B cell (primary cell): ENCODE measurements at regions not wholly inside any gene's neighbourhood (a gene's known extent, or its start where the extent isn't known, plus 50 kb on each side); places are given as distances from the start of the nearest gene placed in this dataset.

Source experiments
- ATAC-seq: fragments of 200-7000 bp; cut with Tn5 transposase; one replicate; pipeline ENCODE4 v1.10.0; 2021; ENCODE audit warnings: low read depth, mild to moderate bottlenecking, moderate number of reproducible peaks, moderate library complexity
- CTCF ChIA-PET: fragments of 350-600 bp; sonication (Branson Sonifier 250); formaldehyde crosslinking; loops from one replicate; lab custom pipeline; 2021; ENCODE audit warnings: antibody characterized with exemption, inconsistent platforms; lab: Charles Lee
- POLR2A ChIA-PET: fragments of 350-600 bp; sonication (Branson Sonifier 250); formaldehyde crosslinking; loops from one replicate; lab custom pipeline; 2021; ENCODE audit warnings: antibody characterized with exemption; lab: Charles Lee
- DNase-seq: peaks from one replicate; pipeline ENCODE4 v3.0.0; 2013
- H2AFZ ChIP-seq: 2 replicates; pipeline ENCODE4 v1.6.1; 2012; ENCODE audit warnings: mild to moderate bottlenecking, low read depth, low read length; ENCODE audit not compliant: insufficient read depth, poor library complexity, severe bottlenecking
- H3K27ac ChIP-seq, 2 donors: 1 replicate in 1 of 2; 2 replicates in 1 of 2; pipeline ENCODE4 v1.5.1; 2012 to 2013; ENCODE audit warnings: low read length in 2 of 2, mild to moderate bottlenecking in 2 of 2, moderate library complexity in 1 of 2
- H3K27me3 ChIP-seq, 4 experiments: fragments of 200-600 bp in 1 of 4; sonication (generic) in 1 of 4; replicated peaks in 1 of 4; 1 replicate in 2 of 4; 2 replicates in 2 of 4; pipeline versions ENCODE4 v1.6.1 to v1.7.0; 2013 to 2016; ENCODE audit warnings: low read length in 3 of 4, mild to moderate bottlenecking in 2 of 4, mixed read lengths in 1 of 4, moderate library complexity in 1 of 4; ENCODE audit not compliant: insufficient read depth in 4 of 4, control insufficient read depth in 3 of 4; ENCODE audit errors: control extremely low read depth in 1 of 4
- H3K36me3 ChIP-seq, 2 experiments: replicated peaks in 1 of 2; 1 replicate in 1 of 2; 2 replicates in 1 of 2; pipeline versions ENCODE4 v1.6.1 to v1.7.1; 2013; ENCODE audit warnings: low read length in 1 of 2; ENCODE audit not compliant: insufficient read depth in 2 of 2, control insufficient read depth in 1 of 2; ENCODE audit errors: control extremely low read depth in 1 of 2, extremely low read depth in 1 of 2
- H3K4me1 ChIP-seq, 2 donors: fragments of 200-600 bp in 1 of 2; sonication (generic) in 1 of 2; 1 replicate in 1 of 2; 2 replicates in 1 of 2; pipeline versions ENCODE4 v1.5.1 to v1.6.1; 2013 to 2017; ENCODE audit warnings: low read length in 2 of 2; ENCODE audit not compliant: control insufficient read depth in 2 of 2, insufficient read depth in 2 of 2
- H3K4me2 ChIP-seq: replicated peaks from 2 replicates; pipeline ENCODE3; 2012; ENCODE audit warnings: mild to moderate bottlenecking, low read depth, low read length; ENCODE audit not compliant: poor library complexity, severe bottlenecking
- H3K4me3 ChIP-seq, 5 experiments: fragments of 200-600 bp in 1 of 5; sonication (generic) in 1 of 5; 1 replicate in 3 of 5; 2 replicates in 2 of 5; pipeline versions ENCODE4 v1.5.1 to v1.7.0; 2011 to 2016; ENCODE audit warnings: low read length in 4 of 5, mild to moderate bottlenecking in 4 of 5, low read depth in 2 of 5, control low read depth in 1 of 5, moderate library complexity in 1 of 5; ENCODE audit not compliant: insufficient read depth in 1 of 5; ENCODE audit errors: control extremely low read depth in 1 of 5, extremely low read depth in 1 of 5
- H3K79me2 ChIP-seq: fragments of 200-600 bp; sonication (generic); one replicate; pipeline ENCODE4 v1.6.0; 2016; ENCODE audit warnings: low read length; ENCODE audit not compliant: control insufficient read depth, insufficient read depth
- H3K9ac ChIP-seq: fragments of 200-600 bp; sonication (generic); 2 replicates; pipeline ENCODE4 v1.6.1; 2017; ENCODE audit warnings: mild to moderate bottlenecking, low read length, moderate library complexity
- H3K9me3 ChIP-seq, 3 donors: one replicate each; pipeline versions ENCODE4 v1.6.1 to v1.7.1; 2013; ENCODE audit warnings: low read length in 2 of 3; ENCODE audit not compliant: control insufficient read depth in 2 of 3, insufficient read depth in 1 of 3; ENCODE audit errors: control extremely low read depth in 1 of 3
- H4K20me1 ChIP-seq: 2 replicates; pipeline ENCODE4 v1.6.0; 2012; ENCODE audit warnings: mild to moderate bottlenecking, low read length; ENCODE audit not compliant: insufficient read depth, control insufficient read depth, poor library complexity, severe bottlenecking
- H3K27ac Mint-ChIP-seq: one replicate; pipeline ENCODE4 v1.8.0; 2021; ENCODE audit warnings: mixed read lengths
- H3K27me3 Mint-ChIP-seq: one replicate; pipeline ENCODE4 v1.8.0; 2021; ENCODE audit warnings: mixed read lengths
- H3K4me1 Mint-ChIP-seq: one replicate; pipeline ENCODE4 v1.8.0; 2021; ENCODE audit warnings: mixed read lengths
- H3K4me3 Mint-ChIP-seq: one replicate; pipeline ENCODE4 v1.8.0; 2021; ENCODE audit warnings: mixed read lengths
- H3K9me3 Mint-ChIP-seq: one replicate; pipeline ENCODE4 v1.8.0; 2022; ENCODE audit warnings: mixed read lengths; ENCODE audit not compliant: insufficient read depth
- EZH2 ChIP-seq: IDR thresholded peaks from 2 replicates; pipeline ENCODE4 v1.6.1; 2012; ENCODE audit warnings: borderline replicate concordance, low read depth, mild to moderate bottlenecking, moderate library complexity, low read length; ENCODE audit not compliant: insufficient read depth, poor library complexity, severe bottlenecking
- WGBS: methylation state at CpG from one replicate; pipeline ENCODE4 v1.1.5; 2013; ENCODE audit warnings: missing lambda C conversion rate; ENCODE audit not compliant: insufficient coverage; 5-methylcytosine and 5-hydroxymethylcytosine counted together
- intact Hi-C: fragments of 100-400 bp; cut with micrococcal nuclease; formaldehyde crosslinking; loops from one replicate; pipeline ENCODE4 v1.10.0; 2022
- TF ChIP-seq, protein P1 (sequence below): fragments of 200-600 bp; IDR thresholded peaks from one replicate; pipeline ENCODE4 v1.8.0; 2022; ENCODE audit warnings: antibody characterized with exemption, mild to moderate bottlenecking

DNA sequence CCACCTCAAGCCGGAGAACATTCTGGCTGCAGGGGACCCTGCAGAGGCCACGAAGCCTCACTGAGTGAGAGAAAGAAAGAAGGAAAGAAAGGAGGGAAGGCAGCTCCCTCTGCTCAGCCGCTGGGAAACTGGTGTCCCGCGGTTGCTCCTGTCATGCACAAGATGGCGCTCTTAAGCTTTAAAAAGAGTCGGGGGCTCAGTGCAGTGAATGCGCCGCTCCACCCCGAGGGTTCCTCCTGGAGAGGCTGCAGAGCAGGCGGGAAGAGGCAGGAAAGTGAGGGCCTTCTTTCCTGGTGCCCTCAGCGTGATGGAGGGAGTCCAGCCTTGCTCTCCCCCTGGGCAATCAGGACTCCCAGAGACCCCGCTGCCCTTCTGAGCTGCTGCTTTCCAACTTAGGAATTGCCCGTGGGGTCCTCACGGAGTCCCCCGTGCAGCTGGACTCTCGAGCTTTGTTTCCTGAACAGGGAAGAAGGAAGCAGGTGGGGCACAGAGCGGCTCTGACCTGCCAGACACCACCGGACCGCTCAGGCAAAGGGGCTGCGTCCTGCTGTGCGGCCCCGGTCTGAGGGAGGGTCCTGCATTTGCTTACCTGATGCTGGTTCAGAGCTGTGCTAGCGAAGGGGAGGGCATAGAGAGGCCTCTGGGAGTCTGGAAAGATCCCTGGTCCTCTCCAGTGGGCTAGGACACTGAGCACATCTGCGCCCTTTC is 141.9 kb upstream of the MKI67 start:
- H3K27ac ChIP-seq = no peak overlapping the region
- no peak overlapping the region for H3K4me2 ChIP-seq
- H3K79me2 ChIP-seq = no peaks in the 10 kb centered on the region
- TF ChIP-seq EZH2 = no peak
- TF ChIP-seq, protein P1, sequence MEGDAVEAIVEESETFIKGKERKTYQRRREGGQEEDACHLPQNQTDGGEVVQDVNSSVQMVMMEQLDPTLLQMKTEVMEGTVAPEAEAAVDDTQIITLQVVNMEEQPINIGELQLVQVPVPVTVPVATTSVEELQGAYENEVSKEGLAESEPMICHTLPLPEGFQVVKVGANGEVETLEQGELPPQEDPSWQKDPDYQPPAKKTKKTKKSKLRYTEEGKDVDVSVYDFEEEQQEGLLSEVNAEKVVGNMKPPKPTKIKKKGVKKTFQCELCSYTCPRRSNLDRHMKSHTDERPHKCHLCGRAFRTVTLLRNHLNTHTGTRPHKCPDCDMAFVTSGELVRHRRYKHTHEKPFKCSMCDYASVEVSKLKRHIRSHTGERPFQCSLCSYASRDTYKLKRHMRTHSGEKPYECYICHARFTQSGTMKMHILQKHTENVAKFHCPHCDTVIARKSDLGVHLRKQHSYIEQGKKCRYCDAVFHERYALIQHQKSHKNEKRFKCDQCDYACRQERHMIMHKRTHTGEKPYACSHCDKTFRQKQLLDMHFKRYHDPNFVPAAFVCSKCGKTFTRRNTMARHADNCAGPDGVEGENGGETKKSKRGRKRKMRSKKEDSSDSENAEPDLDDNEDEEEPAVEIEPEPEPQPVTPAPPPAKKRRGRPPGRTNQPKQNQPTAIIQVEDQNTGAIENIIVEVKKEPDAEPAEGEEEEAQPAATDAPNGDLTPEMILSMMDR = no peak
- intact Hi-C loops = loop anchor here (10.0 kb wide), 1 partner anchor 1707 kb away; no protein-coding TSS in a partner anchor
- ATAC-seq = no peak
- ChIA-PET CTCF (interaction anchor here (0.8 to 1.4 kb wide), 2 partner anchors 8 to 1860 kb away, joined by 3 read pairs; no protein-coding TSS in a partner anchor), POLR2A (no interaction called here)
- no peaks in the 10 kb centered on the region for H3K9me3 Mint-ChIP-seq
- no peak for DNase-seq
- no peaks in the 10 kb centered on the region for H3K36me3 ChIP-seq
- no peaks in the 10 kb centered on the region for H3K9me3 ChIP-seq
- no peaks in the 10 kb centered on the region for H3K4me1 Mint-ChIP-seq
- H3K27me3 ChIP-seq = peaks cover 0 to 32% (median 9%) of the 10 kb centered on the region in 4 experiments
- H3K4me1 ChIP-seq = no peaks in the 10 kb centered on the region
- no peak overlapping the region for H3K27ac Mint-ChIP-seq
- no peaks in the 10 kb centered on the region for H4K20me1 ChIP-seq
- peaks cover 49% of the 10 kb centered on the region for H3K27me3 Mint-ChIP-seq
- H3K4me3 ChIP-seq = no peak overlapping the region
- no peak overlapping the region for H2AFZ ChIP-seq
- H3K4me3 Mint-ChIP-seq = no peak overlapping the region
- no peak overlapping the region for H3K9ac ChIP-seq
- WGBS = 44% methylated on average over 25 of the region's 25 CpGs

DNA sequence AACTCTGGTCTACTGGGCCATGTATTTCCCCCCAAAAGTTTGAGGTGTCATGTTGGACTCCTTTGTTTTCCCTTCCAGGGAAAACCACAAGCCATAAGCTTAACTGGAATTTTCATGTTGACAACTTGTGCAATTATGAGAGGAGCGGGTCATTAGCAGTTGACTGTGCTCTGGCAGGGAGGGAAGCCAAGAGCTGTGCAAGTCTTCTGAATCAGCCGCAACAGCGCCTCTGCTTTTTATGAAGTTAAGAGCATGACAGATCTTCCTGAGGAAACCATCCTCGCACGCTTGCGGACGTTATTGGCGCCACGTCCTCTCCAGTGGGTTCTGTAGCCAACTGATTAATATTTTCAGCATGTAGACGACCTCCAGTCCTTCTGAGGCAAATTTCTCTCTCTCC is 148.7 kb upstream of the MKI67 start:
- intact Hi-C loops = no loop called here
- Histone ChIP-seq H3K36me3 (no peaks in the 10 kb centered on the region), H3K4me1 (peaks cover 0 to 6% of the 10 kb centered on the region in 2 donors), H2AFZ (no peak overlapping the region), H3K79me2 (no peaks in the 10 kb centered on the region), H3K27me3 (peaks cover 0 to 14% (median 6%) of the 10 kb centered on the region in 4 experiments), H3K4me2 (peak overlapping the region; percentile 17), H3K4me3 (no peak overlapping the region), H3K27ac (no peak overlapping the region), H3K9ac (no peak overlapping the region), H4K20me1 (no peaks in the 10 kb centered on the region), H3K9me3 (no peaks in the 10 kb centered on the region)
- TF ChIP-seq, protein P1 = no peak
- TF ChIP-seq EZH2 = no peak
- Mint-ChIP-seq H3K4me3 (peak overlapping the region; percentile 8), H3K27me3 (peaks cover 60% of the 10 kb centered on the region), H3K4me1 (peaks cover 5% of the 10 kb centered on the region), H3K27ac (no peak overlapping the region), H3K9me3 (no peaks in the 10 kb centered on the region)
- ChIA-PET CTCF (no interaction called here), POLR2A (no interaction called here)
- WGBS = 0% methylated on average over 10 of the region's 10 CpGs
- ATAC-seq (no peak), DNase-seq (no peak)
